ENCODE measurements at regions not wholly inside any gene's neighbourhood (a gene's known extent, or its start where the extent isn't known, plus 50 kb on each side); places are given as distances from the start of the nearest gene placed in this dataset.
"Not testable (repeated sequence)": the region's sequence is repeated elsewhere in the genome, so short reads cannot be mapped to it uniquely, and the experiment has no call there.

GRCh38 chr21:24420689-24421088, 1186.6 kb downstream of the MRPL39 start:
- intact Hi-C loops (cut with DNase I), result no loop called here
- no peak for DNase-seq

DNA sequence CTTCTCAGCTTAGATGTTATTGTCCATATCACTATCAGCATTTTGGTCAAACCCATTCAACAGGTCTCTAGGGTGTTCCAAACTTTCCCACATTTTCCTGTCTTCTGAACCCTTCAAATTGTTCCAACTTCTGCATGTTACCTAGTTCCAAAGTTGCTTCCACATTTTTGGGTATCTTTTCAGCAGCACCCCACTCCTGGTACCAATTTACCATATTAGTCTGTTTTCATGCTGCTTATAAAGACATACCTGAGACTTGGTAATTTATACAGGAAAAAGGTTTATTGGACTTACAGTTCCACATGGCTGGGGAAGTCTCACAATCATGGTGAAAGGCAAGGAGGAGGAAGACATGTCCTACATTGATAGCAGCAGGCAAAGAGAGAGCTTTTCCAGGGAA, 1187.6 kb downstream of the MRPL39 start:
- DNase-seq; intact Hi-C loops (cut with DNase I): not testable (repeated sequence)

- intact Hi-C loops (cut with DNase I), result no loop called here
Measured at GRCh38 chr21:24418671-24419070, 1188.6 kb downstream of the MRPL39 start.

GRCh38 chr21:24411429-24411828, 1195.9 kb downstream of the MRPL39 start:
- no peak for DNase-seq
- intact Hi-C loops (cut with DNase I), result no loop called here

More at GRCh38 chr21:24418671-24419070, 1188.6 kb downstream of the MRPL39 start:
- DNase-seq, result no peak

DNA sequence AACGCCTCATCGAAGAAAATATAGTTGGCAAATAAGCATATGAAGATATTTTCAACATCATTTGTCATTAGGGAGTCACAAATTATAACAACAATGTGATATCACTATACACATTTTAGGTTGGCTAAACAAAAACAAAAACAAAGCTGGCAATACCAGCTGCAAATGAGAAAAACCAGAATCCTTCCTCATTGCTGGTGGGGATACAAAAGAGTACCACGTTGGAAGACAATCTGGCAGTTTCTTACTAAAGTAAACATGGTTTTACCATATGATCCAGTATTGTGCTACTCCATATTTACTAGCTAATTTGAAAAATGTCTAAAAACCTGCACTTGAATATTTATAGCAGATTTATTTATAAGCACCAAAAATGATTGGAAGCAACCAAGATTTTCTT, 1204.1 kb downstream of the MRPL39 start:
- DNase-seq, result no peak
- intact Hi-C loops (cut with DNase I), result no loop called here

DNA sequence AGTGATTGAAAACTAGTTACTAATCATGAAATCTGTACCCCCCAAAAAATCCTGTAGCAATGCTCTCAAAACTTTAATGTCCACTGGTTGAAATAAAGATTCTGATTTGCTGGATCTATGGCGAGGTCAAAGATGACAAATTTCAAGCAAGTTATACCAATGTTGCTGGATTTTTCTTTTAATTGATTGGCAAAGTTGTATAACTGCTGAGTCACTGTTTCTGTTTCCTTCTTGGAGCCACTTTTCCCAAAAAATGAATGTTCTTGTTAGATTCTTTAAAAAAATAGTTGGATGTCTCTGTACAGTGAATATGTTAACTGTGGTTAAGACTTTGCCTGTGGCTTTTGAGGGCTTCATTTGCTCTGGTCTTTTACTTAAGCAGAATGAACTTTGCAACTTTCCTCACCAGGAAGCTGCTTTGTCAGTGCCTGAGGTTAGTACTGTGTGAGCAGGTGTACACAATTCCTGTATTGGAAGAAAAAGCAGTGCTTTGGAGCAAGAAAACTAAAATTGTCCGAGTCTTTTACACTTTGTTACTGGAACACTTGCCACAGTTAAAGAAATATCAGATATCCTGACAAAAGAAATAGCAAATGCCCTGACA, 1211.9 kb downstream of the MRPL39 start:
- intact Hi-C loops (cut with DNase I), result no loop called here
- DNase-seq, result peak in 1 of 42 donors; percentile 5

- DNase-seq, result no peak
Measured at GRCh38 chr21:24375201-24375600, 1232.1 kb downstream of the MRPL39 start.

GRCh38 chr21:24372506-24372905, 1234.8 kb downstream of the MRPL39 start:
- no peak for DNase-seq
- intact Hi-C loops (cut with DNase I), result no loop called here

More at GRCh38 chr21:24375201-24375600, 1232.1 kb downstream of the MRPL39 start:
- intact Hi-C loops (cut with DNase I), result no loop called here

- intact Hi-C loops (cut with DNase I), result no loop called here
- DNase-seq, result no peak
Measured at GRCh38 chr21:24369746-24370145, 1237.5 kb downstream of the MRPL39 start.

- intact Hi-C loops (cut with DNase I), result no loop called here
- no peak for DNase-seq
Measured at GRCh38 chr21:24369278-24369677, 1238.0 kb downstream of the MRPL39 start.

DNA sequence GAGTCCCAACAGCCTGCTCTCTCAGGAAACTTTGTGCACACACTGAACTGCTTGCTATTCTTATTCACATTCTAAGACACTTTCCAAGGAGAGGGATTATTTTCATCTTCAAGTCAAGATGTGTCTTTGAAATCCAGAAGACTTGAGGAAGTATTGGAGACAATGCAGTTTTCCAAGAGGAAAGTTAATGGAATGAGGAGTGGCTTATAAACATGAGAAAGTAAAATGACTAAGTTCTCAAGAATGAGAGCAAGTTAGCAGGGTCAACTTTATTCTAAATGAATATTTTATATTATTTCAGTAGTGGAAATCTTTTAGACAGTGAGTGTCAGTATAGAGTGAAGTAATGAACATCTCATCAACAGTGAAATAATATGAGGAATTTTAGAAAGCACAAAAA, 1239.3 kb downstream of the MRPL39 start:
- intact Hi-C loops (cut with DNase I), result no loop called here
- DNase-seq, result no peak

DNA sequence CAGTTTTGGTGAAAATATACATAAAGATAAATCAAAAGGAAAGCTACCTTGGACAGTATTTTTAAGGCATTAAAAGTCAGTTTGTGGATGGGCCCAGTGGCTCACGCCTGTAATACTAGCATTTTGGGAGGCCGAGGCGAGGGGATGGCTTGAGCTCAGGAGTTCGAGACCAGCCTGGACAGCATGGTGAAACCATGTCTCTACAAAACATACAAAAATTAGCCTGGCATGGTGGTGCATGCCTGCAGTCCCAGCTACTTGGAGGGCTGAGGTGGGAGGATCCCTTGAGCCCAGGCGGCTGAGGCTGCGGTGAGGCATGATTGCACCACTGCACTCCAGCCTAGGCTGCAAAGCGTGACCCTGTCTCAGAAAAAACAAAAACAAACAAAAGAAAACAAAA, 1253.8 kb downstream of the MRPL39 start:
- DNase-seq, result no peak

DNA sequence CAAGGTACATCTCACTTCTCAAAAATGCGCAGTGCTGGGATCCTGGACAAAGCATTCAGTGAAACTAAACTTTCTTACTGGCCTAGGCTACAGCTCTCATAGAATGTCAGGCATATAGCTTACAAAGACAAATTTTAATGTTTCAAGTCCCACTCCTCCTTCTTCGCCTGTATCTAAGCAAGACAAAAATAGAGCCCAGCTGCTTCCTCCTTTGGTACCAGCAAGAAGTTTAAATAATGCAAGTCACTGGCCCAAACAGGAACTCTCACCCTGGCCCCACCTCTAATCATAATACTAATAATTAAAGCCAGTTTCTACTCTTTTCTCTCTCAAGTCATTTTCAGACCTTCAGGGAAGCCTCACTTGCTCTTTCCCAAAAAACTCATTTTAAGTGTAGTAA, 1267.9 kb downstream of the MRPL39 start:
- no peak for DNase-seq
- intact Hi-C loops (cut with DNase I), result no loop called here

More for the DNA sequence above, 1253.8 kb downstream of the MRPL39 start:
- intact Hi-C loops (cut with DNase I), result no loop called here

DNA sequence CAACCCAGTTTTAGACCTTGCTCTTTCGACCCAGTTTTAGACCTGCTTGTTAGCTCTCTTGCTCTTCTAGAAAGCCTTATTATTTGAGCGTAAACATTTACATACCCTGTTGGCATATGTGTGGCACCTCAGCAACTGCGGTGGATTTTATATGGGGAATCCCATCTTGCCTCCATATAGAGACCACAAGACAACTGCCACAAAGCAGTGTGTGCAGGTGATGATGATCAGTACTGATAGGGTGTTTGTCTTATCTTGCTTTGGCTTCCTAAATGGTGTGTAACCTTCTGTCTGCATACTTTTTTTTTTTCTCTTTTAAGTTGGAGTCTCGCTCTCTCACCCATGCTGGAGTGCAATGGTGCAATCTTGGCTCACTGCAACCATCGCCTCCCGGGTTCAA, 1270.8 kb downstream of the MRPL39 start:
- no peak for DNase-seq
- intact Hi-C loops (cut with DNase I), result no loop called here

- DNase-seq, result no peak
- intact Hi-C loops (cut with DNase I), result no loop called here
Measured at GRCh38 chr21:24323536-24323935, 1283.7 kb downstream of the MRPL39 start.

GRCh38 chr21:24316277-24316922, 1290.9 kb downstream of the MRPL39 start:
- no peak for DNase-seq
- intact Hi-C loops (cut with DNase I), result no loop called here

GRCh38 chr21:24310788-24311187, 1296.5 kb downstream of the MRPL39 start:
- intact Hi-C loops (cut with DNase I), result no loop called here
- DNase-seq, result no peak

GRCh38 chr21:24308183-24308582, 1299.1 kb downstream of the MRPL39 start:
- DNase-seq, result no peak
- intact Hi-C loops (cut with DNase I), result no loop called here

DNA sequence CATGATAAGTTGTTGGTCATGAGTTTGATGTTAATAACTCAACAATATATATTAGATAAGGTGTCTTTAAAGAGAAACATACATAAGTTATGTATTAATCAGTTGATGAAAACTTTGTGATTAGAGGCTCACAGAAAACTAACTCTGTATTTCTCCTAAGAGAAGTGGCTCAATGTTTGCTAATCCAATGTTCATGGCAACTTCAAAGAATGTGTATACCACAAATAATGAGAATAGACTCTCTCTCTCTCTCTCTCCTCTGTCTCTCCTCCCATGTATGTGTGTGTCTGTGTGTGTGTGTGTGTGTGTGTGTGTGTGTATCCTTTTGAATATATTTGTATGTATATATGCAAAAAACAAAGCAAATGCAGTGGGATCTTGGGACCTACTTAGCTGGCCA, 1304.9 kb downstream of the MRPL39 start:
- intact Hi-C loops (cut with DNase I), result no loop called here
- no peak for DNase-seq

GRCh38 chr21:24298040-24298439, 1309.2 kb downstream of the MRPL39 start:
- intact Hi-C loops (cut with DNase I), result no loop called here
- no peak for DNase-seq

GRCh38 chr21:24294171-24294570, 1313.1 kb downstream of the MRPL39 start:
- intact Hi-C loops (cut with DNase I), result no loop called here
- DNase-seq, result no peak
